ENCODE measurements at regions not wholly inside any gene's neighbourhood (a gene's known extent, or its start where the extent isn't known, plus 50 kb on each side); places are given as distances from the start of the nearest gene placed in this dataset.
"Not testable (repeated sequence)": the region's sequence is repeated elsewhere in the genome, so short reads cannot be mapped to it uniquely, and the experiment has no call there.

DNA sequence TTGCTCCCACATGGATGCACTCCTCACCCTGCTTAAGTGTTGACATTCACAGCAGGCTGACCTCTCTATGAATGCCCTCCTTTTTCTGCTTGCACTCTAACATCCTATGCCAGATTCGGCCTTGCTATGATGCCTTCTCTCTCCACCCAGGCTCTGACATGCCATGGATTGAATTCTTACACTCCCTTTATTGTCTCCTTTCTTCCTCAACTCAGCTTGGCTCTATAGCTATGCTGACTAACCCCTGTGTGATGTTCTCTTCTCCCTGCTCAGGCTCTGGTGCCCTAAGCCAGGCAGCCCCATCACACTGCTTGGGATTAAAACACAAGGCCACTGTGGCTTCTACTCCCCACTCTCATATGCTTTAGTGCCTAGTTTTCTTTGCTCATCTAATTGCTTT, 563.7 kb downstream of the NSUN3 start:
- H3K4me3 Mint-ChIP-seq = no peak overlapping the region
- no peak for DNase-seq
- H3K9me3 ChIP-seq (ENCODE audit: control insufficient read depth, low read length, poor library complexity, severe bottlenecking) = no peaks in the 10 kb centered on the region
- H3K27ac Mint-ChIP-seq = no peak overlapping the region
- no peaks in the 10 kb centered on the region for H3K36me3 Mint-ChIP-seq (ENCODE audit: low read depth)
- no peak for ATAC-seq
- H3K4me1 Mint-ChIP-seq = no peaks in the 10 kb centered on the region
- H3K27me3 Mint-ChIP-seq = no peaks in the 10 kb centered on the region

DNA sequence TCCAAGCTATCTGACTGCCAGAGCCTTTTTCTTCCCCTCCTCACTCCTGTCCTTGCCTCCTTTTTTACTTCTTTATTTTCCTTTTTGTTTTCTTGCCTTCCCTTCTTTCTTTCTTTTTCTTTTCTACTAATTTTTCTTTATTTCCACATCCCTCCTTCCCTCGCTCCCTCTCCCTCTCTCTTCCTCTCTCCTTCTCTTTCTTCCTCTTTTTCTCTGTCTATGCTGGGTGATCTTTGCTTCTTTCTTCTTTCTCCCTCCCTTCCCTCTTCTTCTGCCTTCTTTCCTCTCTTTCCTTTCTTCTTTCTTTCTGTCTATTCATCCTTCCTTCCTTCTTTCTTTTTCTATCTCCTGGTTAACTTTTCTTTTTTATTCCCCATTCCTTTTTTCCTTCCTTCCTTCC, 564.8 kb downstream of the NSUN3 start:
- Mint-ChIP-seq H3K27me3 (no peaks in the 10 kb centered on the region), H3K4me1 (no peaks in the 10 kb centered on the region), H3K27ac (no peak overlapping the region), H3K36me3 (ENCODE audit: low read depth) (no peaks in the 10 kb centered on the region), H3K4me3 (no peak overlapping the region)
- DNase-seq (no peak), ATAC-seq (no peak)
- no peaks in the 10 kb centered on the region for H3K9me3 ChIP-seq (ENCODE audit: control insufficient read depth, low read length, poor library complexity, severe bottlenecking)

DNA sequence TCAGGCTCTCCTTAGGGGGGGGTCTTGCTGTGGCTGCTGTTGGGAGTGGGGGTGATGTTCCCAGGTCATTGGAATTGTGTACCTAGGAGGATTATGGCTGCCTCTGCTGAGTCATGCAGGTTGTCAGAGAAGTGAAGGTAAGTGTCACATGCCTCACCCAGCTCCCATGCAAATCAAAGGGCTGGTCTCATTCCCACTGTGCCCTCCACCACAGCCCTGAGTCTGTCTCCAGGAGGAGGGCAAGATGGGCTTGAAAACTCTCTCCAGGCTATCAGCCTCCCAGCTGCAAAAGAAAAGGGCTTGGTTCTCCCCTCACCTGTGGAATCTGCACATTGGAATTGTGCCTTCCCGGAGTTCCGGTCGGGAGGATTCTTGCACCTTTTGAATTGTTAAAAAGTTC, 580.5 kb downstream of the NSUN3 start:
- H3K9me3 ChIP-seq (ENCODE audit: control insufficient read depth, low read length, poor library complexity, severe bottlenecking) = no peaks in the 10 kb centered on the region
- no peaks in the 10 kb centered on the region for H3K27me3 Mint-ChIP-seq
- H3K4me1 Mint-ChIP-seq = no peaks in the 10 kb centered on the region
- H3K36me3 Mint-ChIP-seq (ENCODE audit: low read depth) = no peaks in the 10 kb centered on the region
- H3K27ac Mint-ChIP-seq = no peak overlapping the region
- no peak for ATAC-seq
- H3K4me3 Mint-ChIP-seq = no peak overlapping the region
- DNase-seq = no peak

DNA sequence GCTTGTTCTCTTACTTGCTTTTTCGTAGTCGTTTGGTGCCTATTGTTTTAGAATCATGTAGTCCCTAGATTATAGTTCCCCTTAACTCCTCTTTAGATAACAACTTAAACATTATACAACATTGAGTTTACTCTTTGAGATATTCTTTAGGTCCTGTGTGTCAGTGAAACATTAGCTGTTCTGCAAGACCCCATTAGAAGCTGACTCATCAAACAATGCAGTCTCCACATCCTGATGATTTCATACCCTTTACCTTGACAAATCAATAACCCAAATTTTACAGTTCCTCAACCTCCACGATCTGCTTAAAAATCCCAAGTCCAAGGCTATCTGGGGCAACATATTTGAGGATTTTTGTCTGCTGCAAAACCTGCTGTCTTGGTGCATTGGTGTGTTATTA, 582.9 kb downstream of the NSUN3 start:
- no peaks in the 10 kb centered on the region for H3K4me1 Mint-ChIP-seq
- no peaks in the 10 kb centered on the region for H3K9me3 ChIP-seq (ENCODE audit: control insufficient read depth, low read length, poor library complexity, severe bottlenecking)
- no peaks in the 10 kb centered on the region for H3K27me3 Mint-ChIP-seq
- ATAC-seq = no peak
- no peaks in the 10 kb centered on the region for H3K36me3 Mint-ChIP-seq (ENCODE audit: low read depth)
- H3K4me3 Mint-ChIP-seq = no peak overlapping the region
- no peak overlapping the region for H3K27ac Mint-ChIP-seq
- no peak for DNase-seq

GRCh38 chr3:94647131-94647530, 584.3 kb downstream of the NSUN3 start:
- ATAC-seq (no peak), DNase-seq (no peak)
- H3K27me3 Mint-ChIP-seq = no peaks in the 10 kb centered on the region
- H3K36me3 Mint-ChIP-seq (ENCODE audit: low read depth) = no peaks in the 10 kb centered on the region
- H3K4me3 Mint-ChIP-seq = no peak overlapping the region
- no peaks in the 10 kb centered on the region for H3K9me3 ChIP-seq (ENCODE audit: control insufficient read depth, low read length, poor library complexity, severe bottlenecking)
- H3K4me1 Mint-ChIP-seq = no peaks in the 10 kb centered on the region
- H3K27ac Mint-ChIP-seq = no peak overlapping the region

- H3K9me3 ChIP-seq (ENCODE audit: control insufficient read depth, low read length, poor library complexity, severe bottlenecking); DNase-seq; H3K27me3 Mint-ChIP-seq; ATAC-seq; H3K4me1 Mint-ChIP-seq; H3K36me3 Mint-ChIP-seq (ENCODE audit: low read depth); H3K4me3 Mint-ChIP-seq; H3K27ac Mint-ChIP-seq: not testable (repeated sequence)
These were observed 585.7 kb downstream of the NSUN3 start for GRCh38 chr3:94648270-94649180.

- no peak for ATAC-seq
- H3K9me3 ChIP-seq (ENCODE audit: control insufficient read depth, low read length, poor library complexity, severe bottlenecking) = no peaks in the 10 kb centered on the region
- Mint-ChIP-seq H3K4me1 (no peaks in the 10 kb centered on the region), H3K27me3 (no peaks in the 10 kb centered on the region), H3K4me3 (no peak overlapping the region), H3K36me3 (ENCODE audit: low read depth) (no peaks in the 10 kb centered on the region), H3K27ac (no peak overlapping the region)
- no peak for DNase-seq
These were observed 591.2 kb downstream of the NSUN3 start for GRCh38 chr3:94654096-94654495.

- Mint-ChIP-seq H3K27me3 (no peaks in the 10 kb centered on the region), H3K4me1 (no peaks in the 10 kb centered on the region), H3K4me3 (no peak overlapping the region), H3K36me3 (ENCODE audit: low read depth) (no peaks in the 10 kb centered on the region), H3K27ac (no peak overlapping the region)
- ATAC-seq (no peak), DNase-seq (no peak)
- H3K9me3 ChIP-seq (ENCODE audit: control insufficient read depth, low read length, poor library complexity, severe bottlenecking) = no peaks in the 10 kb centered on the region
These were observed 603.1 kb downstream of the NSUN3 start for GRCh38 chr3:94665922-94666321.

DNA sequence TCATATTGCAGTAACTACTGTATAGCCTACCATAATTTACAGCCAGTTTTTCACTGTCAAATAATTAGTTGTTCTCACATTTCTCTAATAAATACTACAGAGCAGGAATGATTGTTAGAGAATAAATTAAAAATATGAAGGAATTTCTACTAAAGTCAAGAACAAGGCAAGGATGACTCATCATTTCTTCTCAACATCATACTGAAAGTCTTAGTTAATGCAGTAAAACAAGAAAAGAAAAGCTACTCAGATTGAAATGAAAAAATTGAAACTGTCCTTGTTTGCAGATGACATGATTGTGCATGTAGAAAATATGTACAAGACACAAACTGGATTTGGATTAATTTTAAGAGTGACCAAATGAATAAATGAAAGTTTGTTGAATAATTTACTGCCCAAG, 608.2 kb downstream of the NSUN3 start:
- Mint-ChIP-seq H3K4me1 (no peaks in the 10 kb centered on the region), H3K27me3 (no peaks in the 10 kb centered on the region), H3K27ac (no peak overlapping the region), H3K36me3 (ENCODE audit: low read depth) (no peaks in the 10 kb centered on the region), H3K4me3 (no peak overlapping the region)
- no peak for DNase-seq
- ATAC-seq = no peak
- no peaks in the 10 kb centered on the region for H3K9me3 ChIP-seq (ENCODE audit: control insufficient read depth, low read length, poor library complexity, severe bottlenecking)

- ATAC-seq (no peak), DNase-seq (no peak)
- no peaks in the 10 kb centered on the region for H3K27me3 Mint-ChIP-seq
- H3K36me3 Mint-ChIP-seq (ENCODE audit: low read depth) = no peaks in the 10 kb centered on the region
- H3K4me1 Mint-ChIP-seq = no peaks in the 10 kb centered on the region
- no peak overlapping the region for H3K4me3 Mint-ChIP-seq
- no peaks in the 10 kb centered on the region for H3K9me3 ChIP-seq (ENCODE audit: control insufficient read depth, low read length, poor library complexity, severe bottlenecking)
- no peak overlapping the region for H3K27ac Mint-ChIP-seq
These were observed 611.0 kb downstream of the NSUN3 start for GRCh38 chr3:94673876-94674275.

GRCh38 chr3:94686208-94686607, 623.3 kb downstream of the NSUN3 start:
- Mint-ChIP-seq H3K27me3 (no peaks in the 10 kb centered on the region), H3K4me1 (no peaks in the 10 kb centered on the region), H3K4me3 (no peak overlapping the region), H3K36me3 (ENCODE audit: low read depth) (no peaks in the 10 kb centered on the region), H3K27ac (no peak overlapping the region)
- DNase-seq (no peak), ATAC-seq (no peak)
- no peaks in the 10 kb centered on the region for H3K9me3 ChIP-seq (ENCODE audit: control insufficient read depth, low read length, poor library complexity, severe bottlenecking)

DNA sequence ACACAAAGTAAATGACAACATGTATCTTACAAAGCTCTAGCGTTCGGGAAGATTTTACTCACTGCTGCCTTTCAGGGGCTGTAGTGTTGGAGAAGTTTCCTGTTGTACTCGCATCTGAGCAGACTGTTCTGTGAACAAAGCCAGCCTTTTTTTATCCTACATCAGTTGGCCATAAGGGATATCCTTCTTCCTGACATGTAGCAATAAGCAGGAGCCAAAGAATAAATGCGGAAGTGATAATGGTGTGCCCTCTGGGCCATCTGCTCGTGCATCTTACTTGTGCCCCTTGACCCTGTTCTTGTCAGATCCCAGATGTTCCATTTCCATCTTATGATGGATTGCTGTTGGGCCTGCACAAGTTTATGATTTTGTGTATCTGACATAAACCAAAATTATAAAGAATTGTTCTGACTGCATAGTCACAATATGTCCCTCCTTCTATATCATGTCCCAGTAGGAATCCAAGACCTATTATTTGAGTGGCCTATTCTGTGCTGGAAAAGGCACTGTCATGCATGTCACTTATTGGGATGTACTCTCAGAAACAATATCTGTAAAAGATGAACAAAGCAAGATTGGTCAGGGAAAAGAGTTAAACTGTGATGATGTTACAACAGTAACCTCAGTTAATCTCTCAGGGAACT, 631.3 kb downstream of the NSUN3 start:
- H3K27ac Mint-ChIP-seq = no peak overlapping the region
- H3K4me1 Mint-ChIP-seq = no peaks in the 10 kb centered on the region
- ATAC-seq (no peak), DNase-seq (no peak)
- no peaks in the 10 kb centered on the region for H3K36me3 Mint-ChIP-seq (ENCODE audit: low read depth)
- no peaks in the 10 kb centered on the region for H3K27me3 Mint-ChIP-seq
- H3K4me3 Mint-ChIP-seq = no peak overlapping the region
- H3K9me3 ChIP-seq (ENCODE audit: control insufficient read depth, low read length, poor library complexity, severe bottlenecking) = no peaks in the 10 kb centered on the region

DNA sequence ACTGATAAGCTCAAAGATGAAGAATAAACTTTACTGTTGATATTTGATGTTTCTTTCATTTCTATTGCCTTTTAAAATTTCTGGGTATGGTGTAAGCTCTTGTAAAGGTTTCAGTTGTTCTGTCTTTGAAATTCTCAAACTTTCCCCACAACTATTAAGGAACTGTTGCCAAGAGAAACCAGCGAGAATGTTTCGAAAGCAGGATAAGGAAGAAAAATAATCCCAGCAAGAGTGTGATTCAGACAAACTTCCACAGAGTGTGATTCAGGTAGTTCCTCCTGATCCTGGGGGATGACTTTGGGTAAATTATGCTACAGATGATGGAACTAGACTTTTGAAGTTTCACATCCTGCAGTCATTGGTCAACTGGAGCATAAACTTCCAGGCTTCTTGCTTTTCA, 632.0 kb downstream of the NSUN3 start:
- no peak overlapping the region for H3K27ac Mint-ChIP-seq
- H3K36me3 Mint-ChIP-seq (ENCODE audit: low read depth) = no peaks in the 10 kb centered on the region
- no peak for ATAC-seq

GRCh38 chr3:94704467-94704866, 641.6 kb downstream of the NSUN3 start:
- Mint-ChIP-seq H3K36me3 (ENCODE audit: low read depth) (no peaks in the 10 kb centered on the region), H3K4me1 (no peaks in the 10 kb centered on the region), H3K4me3 (no peak overlapping the region), H3K27ac (no peak overlapping the region), H3K27me3 (no peaks in the 10 kb centered on the region)
- no peak for DNase-seq
- no peaks in the 10 kb centered on the region for H3K9me3 ChIP-seq (ENCODE audit: control insufficient read depth, low read length, poor library complexity, severe bottlenecking)
- no peak for ATAC-seq

More for the DNA sequence above, 632.0 kb downstream of the NSUN3 start:
- H3K4me1 Mint-ChIP-seq = no peaks in the 10 kb centered on the region
- no peak overlapping the region for H3K4me3 Mint-ChIP-seq
- H3K27me3 Mint-ChIP-seq = no peaks in the 10 kb centered on the region
- H3K9me3 ChIP-seq (ENCODE audit: control insufficient read depth, low read length, poor library complexity, severe bottlenecking) = no peaks in the 10 kb centered on the region
- no peak for DNase-seq
